ENCODE measurements at regions not wholly inside any gene's neighbourhood (a gene's known extent, or its start where the extent isn't known, plus 50 kb on each side); places are given as distances from the start of the nearest gene placed in this dataset.

DNA sequence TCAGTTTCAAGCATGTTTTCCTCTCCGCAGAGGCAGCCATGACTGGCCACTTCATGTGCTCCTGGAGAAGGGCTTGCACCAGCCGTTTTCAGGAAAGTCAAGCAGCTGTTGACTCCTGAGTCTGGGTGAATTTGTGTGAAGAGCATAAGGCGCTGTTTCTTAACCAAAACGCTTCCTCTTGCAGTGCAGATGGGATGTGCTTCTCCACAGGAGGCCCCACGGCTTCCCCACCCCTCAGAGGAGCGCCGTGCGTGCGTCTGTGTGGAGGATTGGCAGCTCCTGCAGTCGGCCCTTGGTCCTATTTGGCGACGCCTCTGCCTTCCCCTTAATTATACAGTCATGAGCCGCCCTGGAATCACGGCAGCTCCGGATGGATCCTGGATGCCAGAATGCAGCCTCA is 54.1 kb upstream of the B3GAT1 start:
- H3K27me3 ChIP-seq = no peaks in the 10 kb centered on the region
- WGBS, 2 donors = 14 to 17% methylated on average over 8 to 9 of the region's 15 CpGs
- H3K9me3 ChIP-seq = no peaks in the 10 kb centered on the region
- peak; percentile 53 to 62 for DNase-seq
- intact Hi-C loops (cut with DNase I) = no loop called here
- H3K4me1 ChIP-seq = peaks cover 23 to 33% of the 10 kb centered on the region in 2 donors
- no peak overlapping the region for H3K4me3 ChIP-seq (replicated peaks in 1 of 3)
- no peaks in the 10 kb centered on the region for H3K36me3 ChIP-seq
- H3K27ac ChIP-seq = peak overlapping the region; percentile 78 to 88 (median 85)
- TF ChIP-seq POLR2A (IDR thresholded peaks at IDR 0.05) = no peak
- TF ChIP-seq, protein P1, sequence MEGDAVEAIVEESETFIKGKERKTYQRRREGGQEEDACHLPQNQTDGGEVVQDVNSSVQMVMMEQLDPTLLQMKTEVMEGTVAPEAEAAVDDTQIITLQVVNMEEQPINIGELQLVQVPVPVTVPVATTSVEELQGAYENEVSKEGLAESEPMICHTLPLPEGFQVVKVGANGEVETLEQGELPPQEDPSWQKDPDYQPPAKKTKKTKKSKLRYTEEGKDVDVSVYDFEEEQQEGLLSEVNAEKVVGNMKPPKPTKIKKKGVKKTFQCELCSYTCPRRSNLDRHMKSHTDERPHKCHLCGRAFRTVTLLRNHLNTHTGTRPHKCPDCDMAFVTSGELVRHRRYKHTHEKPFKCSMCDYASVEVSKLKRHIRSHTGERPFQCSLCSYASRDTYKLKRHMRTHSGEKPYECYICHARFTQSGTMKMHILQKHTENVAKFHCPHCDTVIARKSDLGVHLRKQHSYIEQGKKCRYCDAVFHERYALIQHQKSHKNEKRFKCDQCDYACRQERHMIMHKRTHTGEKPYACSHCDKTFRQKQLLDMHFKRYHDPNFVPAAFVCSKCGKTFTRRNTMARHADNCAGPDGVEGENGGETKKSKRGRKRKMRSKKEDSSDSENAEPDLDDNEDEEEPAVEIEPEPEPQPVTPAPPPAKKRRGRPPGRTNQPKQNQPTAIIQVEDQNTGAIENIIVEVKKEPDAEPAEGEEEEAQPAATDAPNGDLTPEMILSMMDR (IDR thresholded peaks at IDR 0.05) = no peak

DNA sequence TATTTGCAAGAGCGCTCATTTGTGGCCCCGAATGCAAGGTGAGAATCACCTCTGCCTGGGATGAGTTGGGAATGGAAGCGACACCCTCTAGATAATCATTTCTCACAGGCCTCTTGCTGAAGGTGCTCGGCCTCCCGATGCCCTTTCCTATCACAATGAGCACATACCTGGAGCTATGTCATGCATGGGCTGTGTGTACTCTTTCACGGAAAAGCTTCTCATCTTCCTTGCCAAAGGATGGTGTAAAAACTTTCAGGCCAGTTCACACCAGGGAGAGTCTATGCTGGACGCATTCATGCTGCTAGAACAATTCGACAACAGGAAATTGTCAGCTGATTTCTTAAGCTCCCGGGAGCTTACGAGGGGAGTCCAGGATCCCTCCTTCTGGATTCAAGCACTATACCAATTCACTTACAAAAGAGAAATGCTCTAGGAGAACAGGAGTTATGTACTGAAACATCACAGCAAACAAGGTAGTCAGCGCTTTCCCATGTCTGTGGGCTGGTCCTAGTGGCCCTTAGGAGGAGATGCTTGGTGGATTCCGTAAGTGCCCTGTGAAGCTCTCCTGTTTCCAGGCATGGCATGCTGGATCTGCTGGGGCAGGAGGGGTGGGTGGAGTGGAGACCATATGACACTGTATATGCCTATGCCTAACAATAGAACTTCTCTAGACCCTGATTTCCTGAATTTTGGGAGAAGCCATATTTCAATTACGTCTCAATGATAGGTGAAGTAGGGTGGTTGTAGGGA is 53.1 kb upstream of the B3GAT1 start:
- TF ChIP-seq POLR2A (IDR thresholded peaks at IDR 0.05) = no peak
- TF ChIP-seq, protein P1 (IDR thresholded peaks at IDR 0.05) = no peak
- intact Hi-C loops (cut with DNase I) = no loop called here
- H3K36me3 ChIP-seq = no peaks in the 10 kb centered on the region
- H3K4me1 ChIP-seq = peaks cover 23 to 33% of the 10 kb centered on the region in 2 donors
- H3K27me3 ChIP-seq = no peaks in the 10 kb centered on the region
- no peak overlapping the region for H3K4me3 ChIP-seq (replicated peaks in 1 of 3)
- 34 to 55% methylated on average over 13 of the region's 13 CpGs for WGBS, 2 donors
- DNase-seq = peak; percentile 80
- peak overlapping the region; percentile 78 to 88 (median 85) for H3K27ac ChIP-seq
- no peaks in the 10 kb centered on the region for H3K9me3 ChIP-seq

- no peaks in the 10 kb centered on the region for H3K9me3 ChIP-seq
- intact Hi-C loops (cut with DNase I) = no loop called here
- 64 to 74% methylated on average over 6 of the region's 6 CpGs for WGBS, 2 donors
- peaks cover 23 to 33% of the 10 kb centered on the region in 2 donors for H3K4me1 ChIP-seq
- no peaks in the 10 kb centered on the region for H3K36me3 ChIP-seq
- DNase-seq = peak in 1 of 2 donors; percentile 27
- H3K27ac ChIP-seq = peak overlapping the region; percentile 77 to 85 (median 78)
- H3K27me3 ChIP-seq = no peaks in the 10 kb centered on the region
- TF ChIP-seq POLR2A (IDR thresholded peaks at IDR 0.05) = no peak
- TF ChIP-seq, protein P1 (IDR thresholded peaks at IDR 0.05) = no peak
- no peak overlapping the region for H3K4me3 ChIP-seq (replicated peaks in 1 of 3)
Observed at GRCh38 chr11:134464196-134464595, 52.2 kb upstream of the B3GAT1 start.

- intact Hi-C loops (cut with DNase I) = no loop called here
- Histone ChIP-seq H3K4me3 (replicated peaks in 1 of 3) (no peak overlapping the region), H3K27ac (peak overlapping the region; percentile 77 to 85 (median 78)), H3K9me3 (no peaks in the 10 kb centered on the region), H3K36me3 (no peaks in the 10 kb centered on the region), H3K27me3 (no peaks in the 10 kb centered on the region), H3K4me1 (peaks cover 23 to 33% of the 10 kb centered on the region in 2 donors)
- TF ChIP-seq, protein P1 (IDR thresholded peaks at IDR 0.05) = no peak
- TF ChIP-seq POLR2A (IDR thresholded peaks at IDR 0.05) = no peak
- 80 to 82% methylated on average over 5 of the region's 5 CpGs for WGBS, 2 donors
- DNase-seq = no peak
Observed at GRCh38 chr11:134463716-134464115, 51.7 kb upstream of the B3GAT1 start.

Data from thyroid gland (tissue), 4 donors.